ENCODE measurements at regions not wholly inside any gene's neighbourhood (a gene's known extent, or its start where the extent isn't known, plus 50 kb on each side); places are given as distances from the start of the nearest gene placed in this dataset.

GRCh38 chr10:120272350-120272749 lies 184.7 kb upstream of the PLPP4 start:
- ChIA-PET POLR2A (no interaction called here), CTCF (no interaction called here)
- no peaks in the 10 kb centered on the region for H3K79me2 ChIP-seq (ENCODE audit: insufficient read depth)
- no peaks in the 10 kb centered on the region for H3K36me3 ChIP-seq (replicated peaks in 1 of 2; ENCODE audit: control insufficient read depth in 1 of 2, insufficient read depth in 2 of 2, low read length in 1 of 2)
- no peak overlapping the region for H3K4me2 ChIP-seq
- H3K4me3 ChIP-seq (ENCODE audit: low read depth in 2 of 2, low read length in 1 of 2), result no peak overlapping the region
- H3K9me2 ChIP-seq, result no peaks in the 10 kb centered on the region
- 62% methylated on average over 2 of the region's 2 CpGs for WGBS (ENCODE audit: low lambda C conversion rate)
- no peaks in the 10 kb centered on the region for H3K27me3 ChIP-seq (ENCODE audit: insufficient read depth)
- no peaks in the 10 kb centered on the region for H4K20me1 ChIP-seq (ENCODE audit: insufficient read depth)
- DNase-seq, result no peak
- no peak for TF ChIP-seq YY1 (IDR thresholded peaks at IDR 0.05; ENCODE audit: low read depth)
- no peak for TF ChIP-seq MAX (IDR thresholded peaks at IDR 0.05; ENCODE audit: low read depth)
- no peak for TF ChIP-seq USF1 (IDR thresholded peaks at IDR 0.05; ENCODE audit: borderline replicate concordance, low read depth)
- no peak for TF ChIP-seq SMC3 (IDR thresholded peaks at IDR 0.05; ENCODE audit: low read depth, low read length)
- no peak for TF ChIP-seq EP300 (IDR thresholded peaks at IDR 0.05; ENCODE audit: borderline replicate concordance in 1 of 2, low read depth in 1 of 2, low read length in 1 of 2)
- no peak for TF ChIP-seq ZBTB33 (IDR thresholded peaks at IDR 0.05; ENCODE audit: borderline replicate concordance, low read depth)
- no peak for TF ChIP-seq TEAD4 (IDR thresholded peaks at IDR 0.05; ENCODE audit: borderline replicate concordance, insufficient read depth)
- no peak for TF ChIP-seq TCF12 (IDR thresholded peaks at IDR 0.05)
- no peak for TF ChIP-seq RFX5 (IDR thresholded peaks at IDR 0.05; ENCODE audit: low read length)
- no peak for TF ChIP-seq MEF2A (IDR thresholded peaks at IDR 0.05; ENCODE audit: borderline replicate concordance, low read depth)
- no peak for TF ChIP-seq USF2 (IDR thresholded peaks at IDR 0.05; ENCODE audit: borderline replicate concordance, low read depth, low read length)
- no peak for TF ChIP-seq FOXM1 (IDR thresholded peaks at IDR 0.05; ENCODE audit: low read depth)
- TF ChIP-seq NFIC (IDR thresholded peaks at IDR 0.05; ENCODE audit: borderline replicate concordance), result no peak
- TF ChIP-seq RXRA (IDR thresholded peaks at IDR 0.05; ENCODE audit: borderline replicate concordance, low read depth), result no peak
- no peak for TF ChIP-seq TAF1 (IDR thresholded peaks at IDR 0.05; ENCODE audit: borderline replicate concordance, low read depth, low read length)
- TF ChIP-seq RCOR1 (IDR thresholded peaks at IDR 0.05; ENCODE audit: low read length), result no peak
- TF ChIP-seq FOSL2 (IDR thresholded peaks at IDR 0.05; ENCODE audit: borderline replicate concordance, low read depth), result no peak
- peaks cover 7% of the 10 kb centered on the region; the same call in 1 of the 2 replicates for H3K9me3 ChIP-seq
- H2AFZ ChIP-seq (ENCODE audit: low read depth), result no peak overlapping the region
- no peak overlapping the region for H3K27ac ChIP-seq (ENCODE audit: low read depth in 2 of 2, low read length in 1 of 2)
- H3K4me1 ChIP-seq (ENCODE audit: control insufficient read depth in 1 of 2, insufficient read depth in 2 of 2, low read depth in 1 of 2, low read length in 1 of 2), result no peaks in the 10 kb centered on the region
- no peak overlapping the region for H3K9ac ChIP-seq
- H3F3A ChIP-seq (replicated peaks; ENCODE audit: insufficient read depth), result no peaks in the 10 kb centered on the region
